GM23338 (cell line): ENCODE measurements at regions not wholly inside any gene's neighbourhood (a gene's known extent, or its start where the extent isn't known, plus 50 kb on each side); places are given as distances from the start of the nearest gene placed in this dataset.

Experiments used
- ATAC-seq: fragments of 200-7000 bp; cut with Tn5 transposase; 3 replicates; pipeline ENCODE4 v1.9.1; 2020
- DNase-seq: peaks from one replicate; pipeline ENCODE4 v3.0.0-alpha.2; 2015; ENCODE audit warnings: low spot score
- H2AFZ ChIP-seq: fragments of 200-600 bp; sonication (generic); 2 replicates; pipeline ENCODE4 v1.8.0; 2016; ENCODE audit warnings: antibody characterized with exemption, mild to moderate bottlenecking, moderate library complexity
- H3F3A ChIP-seq: fragments of 200-600 bp; sonication (generic); replicated peaks from 2 replicates; pipeline ENCODE4 v1.8.0; 2017; ENCODE audit warnings: antibody characterized with exemption, mixed run types, low read depth
- H3K27ac ChIP-seq: fragments of 200-600 bp; sonication (generic); 2 replicates; pipeline ENCODE4 v1.6.1; 2016; ENCODE audit warnings: low read depth
- H3K27me3 ChIP-seq: fragments of 200-600 bp; sonication (generic); 2 replicates; pipeline ENCODE4 v1.8.0; 2016; ENCODE audit warnings: mild to moderate bottlenecking, mixed run types, moderate library complexity; ENCODE audit not compliant: insufficient read depth
- H3K36me3 ChIP-seq: fragments of 200-600 bp; sonication (generic); 2 replicates; pipeline ENCODE4 v1.8.0; 2016; ENCODE audit warnings: mild to moderate bottlenecking; ENCODE audit not compliant: insufficient read depth
- H3K4me1 ChIP-seq: fragments of 200-600 bp; sonication (generic); 2 replicates; pipeline ENCODE4 v1.8.0; 2016; ENCODE audit warnings: mild to moderate bottlenecking, moderate library complexity; ENCODE audit not compliant: insufficient read depth
- H3K4me2 ChIP-seq: fragments of 200-600 bp; sonication (generic); 2 replicates; pipeline ENCODE4 v1.7.1; 2017; ENCODE audit warnings: mixed run types
- H3K4me3 ChIP-seq: fragments of 200-600 bp; sonication (generic); 2 replicates; pipeline ENCODE4 v1.6.1; 2016; ENCODE audit warnings: mixed run types
- H3K79me2 ChIP-seq: fragments of 200-600 bp; sonication (generic); replicated peaks from 2 replicates; pipeline ENCODE4 v1.8.0; 2017; ENCODE audit warnings: mild to moderate bottlenecking; ENCODE audit not compliant: insufficient read depth
- H3K9me2 ChIP-seq: fragments of 200-600 bp; sonication (generic); 2 replicates; pipeline ENCODE4 v1.8.0; 2017; ENCODE audit not compliant: insufficient read depth
- H4K20me1 ChIP-seq: fragments of 200-600 bp; sonication (generic); replicated peaks from 2 replicates; pipeline ENCODE4 v1.8.0; 2017; ENCODE audit warnings: mild to moderate bottlenecking; ENCODE audit not compliant: insufficient read depth
- H3K27ac Mint-ChIP-seq: 2 replicates; pipeline ENCODE4 v1.8.0; 2020; ENCODE audit warnings: inconsistent platforms, mild to moderate bottlenecking, moderate library complexity, mixed read lengths
- H3K27me3 Mint-ChIP-seq: 3 replicates; pipeline ENCODE4 v1.8.0; 2022; ENCODE audit warnings: low read depth, mild to moderate bottlenecking, moderate library complexity, mixed read lengths, inconsistent platforms; ENCODE audit not compliant: insufficient read depth, poor library complexity
- H3K36me3 Mint-ChIP-seq: 3 replicates; pipeline ENCODE4 v1.8.0; 2021; ENCODE audit warnings: low read depth, mild to moderate bottlenecking, inconsistent platforms, moderate library complexity, mixed read lengths
- H3K4me1 Mint-ChIP-seq: 3 replicates; pipeline ENCODE4 v1.8.0; 2020; ENCODE audit warnings: mild to moderate bottlenecking, inconsistent platforms, mixed read lengths
- H3K4me3 Mint-ChIP-seq: 3 replicates; pipeline ENCODE4 v1.8.0; 2021; ENCODE audit warnings: moderate library complexity, mild to moderate bottlenecking, inconsistent platforms, mixed read lengths
- H3K9me3 Mint-ChIP-seq: 3 replicates; pipeline ENCODE4 v1.8.0; 2020; ENCODE audit warnings: moderate library complexity, mild to moderate bottlenecking, inconsistent platforms, mixed read lengths
- NANOG ChIP-seq: IDR thresholded peaks from 2 replicates; pipeline ENCODE4 v1.6.1; 2016; ENCODE audit warnings: antibody characterized with exemption, borderline replicate concordance
- TF ChIP-seq, protein P1 (sequence below): IDR thresholded peaks from 2 replicates; pipeline ENCODE4 v1.6.1; 2016; ENCODE audit warnings: antibody characterized with exemption
- TF ChIP-seq, protein P2 (sequence below): fragments of 250-450 bp; sonication (Bioruptor Pico); IDR thresholded peaks from 2 replicates; pipeline ENCODE4 v1.5.0; 2020; ENCODE audit warnings: mild to moderate bottlenecking, moderate library complexity
- TF ChIP-seq, protein P3 (sequence below): IDR thresholded peaks from one replicate; pipeline ENCODE4 v1.6.1; 2018; ENCODE audit warnings: antibody characterized with exemption; ENCODE audit not compliant: unreplicated experiment

DNA sequence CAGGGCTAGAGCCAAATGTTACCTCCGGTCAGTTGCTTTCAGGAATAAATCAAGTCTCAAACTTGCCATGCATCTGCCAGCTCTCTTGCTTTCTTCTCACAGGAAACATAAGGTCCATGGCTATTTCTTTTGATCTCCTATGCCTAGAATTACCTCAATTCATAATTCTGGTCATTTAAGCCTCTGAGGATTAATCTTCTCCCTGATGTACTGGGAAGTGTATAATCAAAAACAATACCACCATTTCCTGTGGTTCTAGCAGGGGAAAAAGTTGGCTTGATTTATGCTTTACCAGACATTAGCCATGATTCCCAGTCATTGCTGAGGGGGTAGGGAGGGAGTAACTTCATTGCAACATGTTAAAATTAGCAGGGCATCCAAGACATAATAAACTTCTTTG is 268.7 kb upstream of the EMCN start (continued):
- no peak for TF ChIP-seq NANOG
- TF ChIP-seq, protein P1, sequence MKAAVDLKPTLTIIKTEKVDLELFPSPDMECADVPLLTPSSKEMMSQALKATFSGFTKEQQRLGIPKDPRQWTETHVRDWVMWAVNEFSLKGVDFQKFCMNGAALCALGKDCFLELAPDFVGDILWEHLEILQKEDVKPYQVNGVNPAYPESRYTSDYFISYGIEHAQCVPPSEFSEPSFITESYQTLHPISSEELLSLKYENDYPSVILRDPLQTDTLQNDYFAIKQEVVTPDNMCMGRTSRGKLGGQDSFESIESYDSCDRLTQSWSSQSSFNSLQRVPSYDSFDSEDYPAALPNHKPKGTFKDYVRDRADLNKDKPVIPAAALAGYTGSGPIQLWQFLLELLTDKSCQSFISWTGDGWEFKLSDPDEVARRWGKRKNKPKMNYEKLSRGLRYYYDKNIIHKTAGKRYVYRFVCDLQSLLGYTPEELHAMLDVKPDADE, result no peak
- TF ChIP-seq, protein P2, sequence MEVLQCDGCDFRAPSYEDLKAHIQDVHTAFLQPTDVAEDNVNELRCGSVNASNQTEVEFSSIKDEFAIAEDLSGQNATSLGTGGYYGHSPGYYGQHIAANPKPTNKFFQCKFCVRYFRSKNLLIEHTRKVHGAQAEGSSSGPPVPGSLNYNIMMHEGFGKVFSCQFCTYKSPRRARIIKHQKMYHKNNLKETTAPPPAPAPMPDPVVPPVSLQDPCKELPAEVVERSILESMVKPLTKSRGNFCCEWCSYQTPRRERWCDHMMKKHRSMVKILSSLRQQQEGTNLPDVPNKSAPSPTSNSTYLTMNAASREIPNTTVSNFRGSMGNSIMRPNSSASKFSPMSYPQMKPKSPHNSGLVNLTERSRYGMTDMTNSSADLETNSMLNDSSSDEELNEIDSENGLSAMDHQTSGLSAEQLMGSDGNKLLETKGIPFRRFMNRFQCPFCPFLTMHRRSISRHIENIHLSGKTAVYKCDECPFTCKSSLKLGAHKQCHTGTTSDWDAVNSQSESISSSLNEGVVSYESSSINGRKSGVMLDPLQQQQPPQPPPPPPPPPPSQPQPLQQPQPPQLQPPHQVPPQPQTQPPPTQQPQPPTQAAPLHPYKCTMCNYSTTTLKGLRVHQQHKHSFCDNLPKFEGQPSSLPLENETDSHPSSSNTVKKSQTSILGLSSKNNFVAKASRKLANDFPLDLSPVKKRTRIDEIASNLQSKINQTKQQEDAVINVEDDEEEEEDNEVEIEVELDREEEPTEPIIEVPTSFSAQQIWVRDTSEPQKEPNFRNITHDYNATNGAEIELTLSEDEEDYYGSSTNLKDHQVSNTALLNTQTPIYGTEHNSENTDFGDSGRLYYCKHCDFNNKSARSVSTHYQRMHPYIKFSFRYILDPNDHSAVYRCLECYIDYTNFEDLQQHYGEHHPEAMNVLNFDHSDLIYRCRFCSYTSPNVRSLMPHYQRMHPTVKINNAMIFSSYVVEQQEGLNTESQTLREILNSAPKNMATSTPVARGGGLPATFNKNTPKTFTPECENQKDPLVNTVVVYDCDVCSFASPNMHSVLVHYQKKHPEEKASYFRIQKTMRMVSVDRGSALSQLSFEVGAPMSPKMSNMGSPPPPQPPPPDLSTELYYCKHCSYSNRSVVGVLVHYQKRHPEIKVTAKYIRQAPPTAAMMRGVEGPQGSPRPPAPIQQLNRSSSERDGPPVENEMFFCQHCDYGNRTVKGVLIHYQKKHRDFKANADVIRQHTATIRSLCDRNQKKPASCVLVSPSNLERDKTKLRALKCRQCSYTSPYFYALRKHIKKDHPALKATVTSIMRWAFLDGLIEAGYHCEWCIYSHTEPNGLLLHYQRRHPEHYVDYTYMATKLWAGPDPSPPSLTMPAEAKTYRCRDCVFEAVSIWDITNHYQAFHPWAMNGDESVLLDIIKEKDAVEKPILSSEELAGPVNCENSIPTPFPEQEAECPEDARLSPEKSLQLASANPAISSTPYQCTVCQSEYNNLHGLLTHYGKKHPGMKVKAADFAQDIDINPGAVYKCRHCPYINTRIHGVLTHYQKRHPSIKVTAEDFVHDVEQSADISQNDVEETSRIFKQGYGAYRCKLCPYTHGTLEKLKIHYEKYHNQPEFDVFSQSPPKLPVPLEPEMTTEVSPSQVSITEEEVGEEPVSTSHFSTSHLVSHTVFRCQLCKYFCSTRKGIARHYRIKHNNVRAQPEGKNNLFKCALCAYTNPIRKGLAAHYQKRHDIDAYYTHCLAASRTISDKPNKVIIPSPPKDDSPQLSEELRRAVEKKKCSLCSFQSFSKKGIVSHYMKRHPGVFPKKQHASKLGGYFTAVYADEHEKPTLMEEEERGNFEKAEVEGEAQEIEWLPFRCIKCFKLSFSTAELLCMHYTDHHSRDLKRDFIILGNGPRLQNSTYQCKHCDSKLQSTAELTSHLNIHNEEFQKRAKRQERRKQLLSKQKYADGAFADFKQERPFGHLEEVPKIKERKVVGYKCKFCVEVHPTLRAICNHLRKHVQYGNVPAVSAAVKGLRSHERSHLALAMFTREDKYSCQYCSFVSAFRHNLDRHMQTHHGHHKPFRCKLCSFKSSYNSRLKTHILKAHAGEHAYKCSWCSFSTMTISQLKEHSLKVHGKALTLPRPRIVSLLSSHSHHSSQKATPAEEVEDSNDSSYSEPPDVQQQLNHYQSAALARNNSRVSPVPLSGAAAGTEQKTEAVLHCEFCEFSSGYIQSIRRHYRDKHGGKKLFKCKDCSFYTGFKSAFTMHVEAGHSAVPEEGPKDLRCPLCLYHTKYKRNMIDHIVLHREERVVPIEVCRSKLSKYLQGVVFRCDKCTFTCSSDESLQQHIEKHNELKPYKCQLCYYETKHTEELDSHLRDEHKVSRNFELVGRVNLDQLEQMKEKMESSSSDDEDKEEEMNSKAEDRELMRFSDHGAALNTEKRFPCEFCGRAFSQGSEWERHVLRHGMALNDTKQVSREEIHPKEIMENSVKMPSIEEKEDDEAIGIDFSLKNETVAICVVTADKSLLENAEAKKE, result no peak

DNA sequence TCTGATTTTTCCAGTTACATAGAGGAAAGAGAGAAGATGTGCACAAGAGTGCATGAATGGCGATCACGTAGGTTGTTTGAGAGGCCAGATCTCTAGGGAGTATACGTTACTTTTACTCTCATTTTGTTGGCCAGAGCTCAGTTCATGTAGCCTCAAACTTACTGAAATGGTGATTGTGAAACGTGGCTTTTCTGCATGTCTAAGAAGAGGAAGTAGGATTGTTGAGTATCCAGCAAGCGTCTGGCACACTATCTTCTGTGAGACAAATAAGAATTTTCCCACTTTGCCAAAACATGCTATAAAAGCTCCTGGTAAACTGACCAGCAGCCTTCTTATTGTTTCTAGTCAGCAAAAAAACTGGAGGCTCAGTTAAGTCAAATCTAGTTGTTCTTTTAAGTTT is 264.5 kb upstream of the EMCN start:
- Histone ChIP-seq H4K20me1 (no peaks in the 10 kb centered on the region), H3K79me2 (no peaks in the 10 kb centered on the region), H3K9me2 (no peaks in the 10 kb centered on the region), H3F3A (no peaks in the 10 kb centered on the region), H3K36me3 (no peaks in the 10 kb centered on the region), H3K4me3 (no peak overlapping the region), H3K4me2 (no peak overlapping the region), H3K4me1 (no peaks in the 10 kb centered on the region), H3K27me3 (no peaks in the 10 kb centered on the region), H3K27ac (no peak overlapping the region), H2AFZ (0 out of 2 replicates have a peak overlapping the region, but pooled peaks have one; percentile 18)
- Mint-ChIP-seq H3K4me3 (no peak overlapping the region), H3K27me3 (no peaks in the 10 kb centered on the region), H3K4me1 (no peaks in the 10 kb centered on the region), H3K36me3 (no peaks in the 10 kb centered on the region), H3K27ac (no peak overlapping the region), H3K9me3 (no peaks in the 10 kb centered on the region; the same call in 2 of the 3 replicates)
- DNase-seq, result no peak
- ATAC-seq, result no peak
- TF ChIP-seq, protein P3, sequence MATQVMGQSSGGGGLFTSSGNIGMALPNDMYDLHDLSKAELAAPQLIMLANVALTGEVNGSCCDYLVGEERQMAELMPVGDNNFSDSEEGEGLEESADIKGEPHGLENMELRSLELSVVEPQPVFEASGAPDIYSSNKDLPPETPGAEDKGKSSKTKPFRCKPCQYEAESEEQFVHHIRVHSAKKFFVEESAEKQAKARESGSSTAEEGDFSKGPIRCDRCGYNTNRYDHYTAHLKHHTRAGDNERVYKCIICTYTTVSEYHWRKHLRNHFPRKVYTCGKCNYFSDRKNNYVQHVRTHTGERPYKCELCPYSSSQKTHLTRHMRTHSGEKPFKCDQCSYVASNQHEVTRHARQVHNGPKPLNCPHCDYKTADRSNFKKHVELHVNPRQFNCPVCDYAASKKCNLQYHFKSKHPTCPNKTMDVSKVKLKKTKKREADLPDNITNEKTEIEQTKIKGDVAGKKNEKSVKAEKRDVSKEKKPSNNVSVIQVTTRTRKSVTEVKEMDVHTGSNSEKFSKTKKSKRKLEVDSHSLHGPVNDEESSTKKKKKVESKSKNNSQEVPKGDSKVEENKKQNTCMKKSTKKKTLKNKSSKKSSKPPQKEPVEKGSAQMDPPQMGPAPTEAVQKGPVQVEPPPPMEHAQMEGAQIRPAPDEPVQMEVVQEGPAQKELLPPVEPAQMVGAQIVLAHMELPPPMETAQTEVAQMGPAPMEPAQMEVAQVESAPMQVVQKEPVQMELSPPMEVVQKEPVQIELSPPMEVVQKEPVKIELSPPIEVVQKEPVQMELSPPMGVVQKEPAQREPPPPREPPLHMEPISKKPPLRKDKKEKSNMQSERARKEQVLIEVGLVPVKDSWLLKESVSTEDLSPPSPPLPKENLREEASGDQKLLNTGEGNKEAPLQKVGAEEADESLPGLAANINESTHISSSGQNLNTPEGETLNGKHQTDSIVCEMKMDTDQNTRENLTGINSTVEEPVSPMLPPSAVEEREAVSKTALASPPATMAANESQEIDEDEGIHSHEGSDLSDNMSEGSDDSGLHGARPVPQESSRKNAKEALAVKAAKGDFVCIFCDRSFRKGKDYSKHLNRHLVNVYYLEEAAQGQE, result no peak
- TF ChIP-seq, protein P1, result no peak
